Activated CD8-positive, alpha-beta memory T cell treated with anti-CD3 and anti-CD28 coated beads, Interleukin-2, amount 50 U/mL, for 4 hours (primary cell): ENCODE measurements at regions not wholly inside any gene's neighbourhood (a gene's known extent, or its start where the extent isn't known, plus 50 kb on each side); places are given as distances from the start of the nearest gene placed in this dataset.
"Not testable (repeated sequence)": the region's sequence is repeated elsewhere in the genome, so short reads cannot be mapped to it uniquely, and the experiment has no call there.

Experiments used
- DNase-seq: peaks from one replicate; pipeline ENCODE4 v3.0.0-alpha.2; 2020

- no peak for DNase-seq
Observed at GRCh38 chr2:191476901-191477300, 201.0 kb upstream of the NABP1 start.

DNA sequence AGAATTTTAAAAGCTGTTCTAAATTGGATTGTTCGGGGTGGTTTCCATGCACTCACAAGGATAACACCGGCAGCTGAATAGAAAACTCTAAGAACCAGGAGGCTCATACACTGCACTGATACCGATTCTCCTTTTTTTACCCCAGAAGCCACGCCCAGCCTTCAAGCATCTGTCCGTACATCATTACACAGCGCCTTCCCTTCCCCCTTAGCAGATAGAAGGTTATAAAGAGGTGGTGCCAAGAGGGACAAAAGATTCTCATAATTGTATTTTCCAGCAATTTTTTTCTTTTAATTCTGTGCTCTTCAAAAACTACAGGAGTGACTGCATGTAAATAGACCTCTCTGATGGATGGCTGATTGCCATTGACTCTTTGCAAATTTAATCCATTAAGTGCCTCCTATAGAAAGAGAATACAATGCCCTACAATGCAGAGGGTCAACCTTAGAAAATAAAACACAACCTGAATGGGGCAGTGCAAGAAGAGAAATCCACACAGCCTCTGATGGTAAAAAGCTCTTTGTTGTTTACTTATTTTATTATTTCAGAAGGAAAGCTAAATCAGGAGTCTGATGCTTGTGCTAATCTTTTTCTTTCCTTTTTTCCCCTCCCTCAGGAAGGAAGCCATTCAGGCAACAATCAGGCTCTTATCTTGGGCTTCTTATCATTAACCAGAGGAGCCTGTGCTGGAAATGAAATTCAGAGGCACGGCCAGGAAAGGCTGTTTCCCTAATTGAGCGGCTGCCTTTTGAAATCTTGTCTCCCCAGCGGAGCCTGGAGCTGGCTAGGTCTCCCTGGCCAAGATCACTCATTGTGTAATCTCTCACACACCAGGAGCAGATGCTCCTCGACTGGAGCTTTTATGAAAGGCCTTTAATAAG lies 198.9 kb upstream of the NABP1 start:
- no peak for DNase-seq

GRCh38 chr2:191479680-191480023 lies 198.3 kb upstream of the NABP1 start:
- DNase-seq: no peak

GRCh38 chr2:191481305-191482070 lies 196.4 kb upstream of the NABP1 start:
- no peak for DNase-seq

DNA sequence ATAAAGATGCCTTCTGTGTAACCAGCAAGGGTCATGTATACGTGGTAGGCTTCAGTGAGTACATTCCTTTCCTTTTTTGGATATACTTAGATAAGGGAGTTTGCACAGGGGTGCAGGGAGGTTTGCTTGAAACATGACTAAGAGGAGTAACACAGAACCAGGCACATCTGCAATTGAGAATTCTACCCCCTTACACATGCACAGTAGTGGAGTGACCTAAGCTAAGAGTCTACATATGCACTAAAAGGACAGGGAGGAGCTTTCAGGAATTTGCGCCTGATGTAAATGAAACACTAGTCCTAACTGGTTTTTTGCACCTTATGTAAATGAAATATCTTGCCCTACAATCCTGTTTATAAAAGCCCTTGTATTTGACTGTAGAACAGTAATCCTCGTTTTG lies 194.8 kb upstream of the NABP1 start:
- no peak for DNase-seq

DNA sequence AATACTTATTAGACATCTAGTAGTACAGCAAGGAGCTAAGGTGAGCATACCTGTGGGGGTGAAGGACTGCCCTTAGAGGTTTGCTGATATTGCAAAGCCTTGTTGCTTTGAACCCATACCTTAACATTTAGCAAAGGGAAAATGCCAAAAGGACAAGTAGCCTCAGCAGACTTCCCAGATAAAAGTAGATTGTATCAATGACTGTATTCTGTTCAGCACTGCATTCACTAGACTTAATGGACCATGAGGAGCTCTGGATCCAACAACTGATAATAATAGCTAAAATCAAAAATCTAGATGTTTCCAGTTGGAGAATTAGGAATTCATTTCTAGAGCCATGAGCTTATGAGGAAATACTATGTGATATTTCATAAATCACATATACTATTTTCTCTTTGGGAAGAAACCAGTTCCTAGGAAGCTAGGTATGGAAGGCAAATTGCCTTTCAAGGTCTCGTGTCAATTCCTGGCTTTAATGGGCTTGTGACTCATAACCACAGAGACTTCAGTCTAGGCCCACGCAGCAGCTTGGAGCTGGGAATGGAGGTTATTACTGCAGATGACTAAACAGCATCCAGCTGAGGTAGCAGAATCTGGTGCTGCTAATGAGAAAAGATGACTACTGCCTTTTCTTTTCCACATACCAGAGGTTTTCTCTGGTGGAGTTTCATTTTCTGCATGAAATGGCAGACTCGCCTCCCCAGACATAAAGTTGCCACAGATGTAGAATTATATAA lies 191.2 kb upstream of the NABP1 start:
- no peak for DNase-seq

- DNase-seq: no peak
Observed at GRCh38 chr2:191488135-191488534, 189.8 kb upstream of the NABP1 start.

GRCh38 chr2:191489177-191489576 lies 188.8 kb upstream of the NABP1 start:
- DNase-seq: no peak

DNA sequence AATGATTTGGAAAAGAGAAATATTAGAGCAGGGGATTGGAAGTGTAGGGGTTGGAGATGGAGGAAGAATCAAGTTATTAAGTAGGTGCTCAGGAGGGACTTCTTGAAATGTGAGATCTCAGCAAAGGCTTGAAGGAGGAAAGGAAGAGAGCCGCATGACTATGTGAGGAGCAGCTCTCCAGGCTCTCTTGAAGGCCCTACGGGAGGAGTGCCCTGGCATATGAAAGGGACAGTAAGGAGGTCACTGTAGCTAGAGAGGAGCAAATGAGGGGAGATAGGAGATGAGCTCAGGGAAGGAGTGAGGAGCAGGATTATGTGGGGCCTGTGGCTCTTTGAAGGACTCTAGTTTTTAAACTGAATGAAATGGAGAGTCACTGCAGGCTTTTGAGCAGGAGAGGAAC lies 181.1 kb upstream of the NABP1 start:
- DNase-seq: no peak

DNA sequence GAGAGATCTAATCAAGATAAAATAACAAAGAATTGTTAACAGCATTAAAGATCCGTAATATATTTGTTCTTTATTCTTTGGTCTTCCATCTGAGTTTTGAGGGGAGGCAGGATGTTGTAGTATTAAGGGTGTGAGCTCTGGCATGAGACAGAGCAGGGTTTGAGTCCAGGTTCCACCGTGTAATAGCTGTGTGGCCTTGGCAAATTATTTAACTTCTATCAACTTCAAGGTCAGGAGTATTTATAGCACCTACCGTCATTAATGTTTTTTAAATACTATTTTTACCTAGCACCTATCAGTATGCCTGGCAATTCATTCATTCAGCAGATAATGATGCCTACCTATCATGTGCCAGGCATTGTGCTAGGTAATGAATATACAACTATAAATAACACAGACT lies 180.1 kb upstream of the NABP1 start:
- no peak for DNase-seq

DNA sequence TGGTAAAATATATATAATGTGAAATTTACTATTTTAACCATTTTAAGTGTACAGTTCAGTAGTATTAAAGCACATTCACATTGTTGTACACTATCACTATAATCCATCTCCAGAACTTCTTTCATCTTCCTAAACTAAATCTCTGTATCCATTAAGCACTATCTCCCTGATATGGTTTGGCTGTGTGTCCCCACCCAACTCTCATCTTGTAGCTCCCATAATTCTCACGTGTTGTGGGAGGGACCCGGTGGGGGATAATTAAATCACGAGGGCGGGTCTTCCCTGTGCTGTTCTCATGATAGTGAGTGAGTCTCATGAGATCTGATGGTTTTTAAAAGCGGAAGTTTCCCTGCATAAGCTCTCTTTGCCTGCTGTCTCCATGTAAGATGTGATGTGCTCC lies 178.9 kb upstream of the NABP1 start:
- no peak for DNase-seq

DNA sequence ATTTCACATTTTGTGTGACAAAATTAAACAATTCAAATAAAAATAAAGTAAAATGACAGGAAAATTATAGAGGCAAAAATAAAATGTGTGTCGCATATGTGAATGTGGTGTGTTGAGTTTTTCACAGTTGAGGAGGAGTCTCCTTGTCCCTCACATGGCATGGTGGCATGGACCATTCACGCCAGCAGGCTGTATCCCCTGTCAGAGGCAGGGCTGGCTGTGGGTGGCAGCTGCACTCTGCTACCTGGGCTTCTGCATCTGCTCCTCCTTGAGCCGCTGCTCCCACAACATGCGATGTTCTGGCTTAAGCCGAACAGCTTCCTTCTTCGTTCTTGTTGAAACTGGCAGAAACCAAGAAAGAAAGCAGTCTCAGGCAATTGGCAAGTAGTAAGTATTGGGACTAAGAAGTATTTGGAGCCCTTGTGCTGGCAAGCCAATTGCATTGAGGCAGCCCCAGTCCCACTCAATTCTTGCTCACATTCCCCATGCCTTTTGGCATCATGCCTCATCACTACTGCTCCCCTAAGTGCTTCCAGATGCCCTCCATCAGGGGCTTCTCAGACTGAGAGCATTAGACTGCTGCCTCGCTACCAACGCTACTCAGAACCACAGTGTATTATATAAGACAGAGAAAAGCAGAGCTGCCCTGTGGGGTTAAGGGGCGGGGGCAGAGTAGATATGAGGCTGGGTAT lies 177.9 kb upstream of the NABP1 start:
- DNase-seq: no peak

DNA sequence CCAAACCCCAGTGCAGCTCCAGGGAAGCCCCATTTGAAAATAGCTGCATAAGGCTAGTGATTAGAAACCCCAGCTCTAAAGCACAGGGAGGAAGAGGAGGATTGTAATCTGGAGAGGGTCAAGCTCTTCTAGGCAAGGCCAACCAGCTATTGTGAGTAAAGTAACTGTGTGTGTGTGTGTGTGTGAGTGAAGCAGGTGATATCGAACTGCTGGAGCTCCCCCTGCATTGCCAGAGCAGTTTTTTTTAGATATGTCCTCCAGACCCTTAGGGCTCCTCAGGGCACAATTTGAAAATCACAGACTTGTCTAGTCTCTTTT lies 177.4 kb upstream of the NABP1 start:
- DNase-seq: no peak

DNA sequence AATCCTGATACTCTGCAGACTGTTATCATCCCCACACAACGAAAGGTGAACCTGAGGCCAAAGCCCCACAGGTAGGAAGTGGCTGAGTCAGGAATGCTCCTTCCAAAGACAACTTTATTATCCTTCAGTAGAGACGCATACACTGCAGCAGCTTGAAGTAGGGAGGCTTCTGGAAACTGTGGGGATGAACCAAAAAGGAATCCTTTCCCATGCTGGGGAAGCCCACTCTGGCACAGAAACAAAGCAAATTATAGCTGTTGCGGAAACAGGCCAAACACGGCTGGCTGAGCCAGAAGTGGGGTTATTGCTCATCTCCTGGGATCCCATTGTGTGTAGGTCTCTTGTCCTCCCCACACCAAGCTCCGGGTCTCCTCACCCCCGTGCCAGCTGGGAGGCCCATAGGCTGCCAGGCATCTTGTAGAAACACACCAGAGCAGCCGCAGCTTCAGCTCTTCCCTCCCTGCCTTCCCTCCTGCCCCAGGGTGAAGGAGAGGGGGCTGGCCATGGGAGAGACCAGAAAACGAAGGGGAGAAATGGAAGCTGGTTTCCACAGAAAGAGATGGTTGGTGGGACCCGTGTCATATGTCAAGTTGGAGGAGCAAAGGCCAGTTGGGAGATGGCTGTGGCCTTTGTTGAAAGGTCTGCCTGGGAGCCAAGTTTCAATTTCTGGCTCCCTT lies 176.9 kb upstream of the NABP1 start:
- no peak for DNase-seq

DNA sequence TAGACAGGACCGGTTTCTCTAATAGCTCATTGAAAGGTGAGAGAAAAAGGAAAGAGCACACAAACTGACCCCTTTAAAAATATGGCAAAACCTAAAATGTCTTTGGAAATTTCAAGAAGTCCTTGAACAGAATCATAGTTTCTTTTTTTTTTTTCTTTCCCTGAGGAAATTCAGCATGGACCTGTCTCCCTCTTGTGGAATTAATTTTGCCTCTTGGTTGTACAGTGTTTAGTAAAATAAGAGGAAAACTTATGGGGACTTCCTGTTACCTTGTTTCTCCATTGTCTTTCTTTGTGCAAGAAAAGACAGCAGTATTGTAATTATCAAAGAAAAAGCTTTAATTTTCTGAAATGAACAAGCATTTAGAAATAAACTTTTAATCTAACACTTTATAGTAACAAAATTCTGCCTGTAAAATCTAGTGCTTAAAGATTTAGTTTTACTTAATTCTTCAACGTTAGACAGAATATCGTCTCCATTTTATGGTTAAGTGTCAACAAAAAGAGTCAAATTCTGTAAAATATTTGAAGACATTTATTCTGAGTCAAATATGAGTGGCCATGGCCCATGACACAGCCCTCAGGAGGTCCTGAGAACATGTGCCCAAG lies 176.3 kb upstream of the NABP1 start:
- no peak for DNase-seq

DNA sequence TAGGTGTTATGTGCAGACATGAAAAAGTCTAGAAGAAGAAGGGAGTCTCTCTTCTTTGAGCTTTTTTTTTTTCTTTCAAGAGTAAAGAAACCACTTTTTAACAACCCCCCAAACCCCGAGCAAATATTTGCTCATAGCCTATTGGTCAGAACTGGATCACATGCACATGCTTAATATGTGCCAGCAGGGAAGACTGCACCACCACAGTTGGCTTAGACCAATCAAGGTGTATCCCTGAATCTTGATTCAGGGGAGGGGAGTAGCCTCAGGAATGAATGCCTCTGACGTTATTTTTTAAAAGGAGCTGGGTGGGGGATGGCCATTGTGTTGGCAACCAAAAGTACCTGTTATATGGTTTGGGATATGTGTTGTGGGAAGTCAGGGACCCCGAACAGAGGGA lies 171.4 kb upstream of the NABP1 start:
- DNase-seq: no peak

- DNase-seq: not testable (repeated sequence)
Observed at GRCh38 chr2:191507252-191507853, 170.6 kb upstream of the NABP1 start.

DNA sequence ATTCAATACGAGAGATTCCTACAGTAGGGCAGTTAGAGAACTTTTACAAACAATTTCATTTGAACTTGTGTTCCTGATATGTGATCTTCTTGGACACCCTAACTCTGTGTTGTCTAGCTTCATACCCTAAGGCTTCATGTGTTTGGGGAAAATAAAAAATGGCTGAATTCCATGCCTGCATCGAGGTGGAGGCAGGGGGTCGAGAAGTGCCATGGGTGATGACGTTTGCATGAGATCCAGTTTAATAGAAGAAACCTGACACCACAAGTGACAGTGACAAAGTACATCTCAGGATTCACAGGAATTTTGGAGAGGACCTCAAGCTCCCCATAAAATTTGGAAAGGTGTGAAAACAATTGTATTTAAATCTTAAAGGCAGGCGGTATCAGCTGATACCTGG lies 169.2 kb upstream of the NABP1 start:
- DNase-seq: no peak

DNA sequence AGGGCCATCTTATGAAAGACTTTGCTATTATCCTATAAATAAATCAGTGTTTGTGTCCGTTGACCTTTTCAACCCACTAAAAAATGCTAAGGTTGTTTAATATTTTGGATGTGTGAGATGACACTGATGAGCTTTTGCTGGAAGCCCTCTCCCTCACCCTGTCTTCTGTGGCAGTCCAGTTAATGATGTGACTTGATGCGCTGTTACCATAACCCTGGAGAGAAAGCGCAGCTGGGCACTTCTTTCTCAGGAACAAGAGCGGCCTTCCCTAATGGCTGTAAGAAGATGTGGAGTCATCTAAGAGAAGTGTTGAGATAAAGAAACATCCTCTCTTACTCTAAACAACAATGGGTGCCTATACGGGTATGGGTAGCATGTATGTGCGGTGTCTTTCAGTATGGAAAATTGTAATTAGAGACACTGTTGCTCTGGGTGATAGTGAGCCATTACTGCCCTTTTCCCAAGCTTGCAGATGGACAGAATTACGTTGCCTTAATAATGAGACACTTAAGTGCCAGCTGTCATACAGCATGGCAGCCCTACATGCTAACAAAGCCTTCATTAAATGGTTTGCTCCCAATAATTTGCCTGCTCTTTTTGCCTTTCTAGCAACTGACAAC lies 165.6 kb upstream of the NABP1 start:
- DNase-seq: no peak

DNA sequence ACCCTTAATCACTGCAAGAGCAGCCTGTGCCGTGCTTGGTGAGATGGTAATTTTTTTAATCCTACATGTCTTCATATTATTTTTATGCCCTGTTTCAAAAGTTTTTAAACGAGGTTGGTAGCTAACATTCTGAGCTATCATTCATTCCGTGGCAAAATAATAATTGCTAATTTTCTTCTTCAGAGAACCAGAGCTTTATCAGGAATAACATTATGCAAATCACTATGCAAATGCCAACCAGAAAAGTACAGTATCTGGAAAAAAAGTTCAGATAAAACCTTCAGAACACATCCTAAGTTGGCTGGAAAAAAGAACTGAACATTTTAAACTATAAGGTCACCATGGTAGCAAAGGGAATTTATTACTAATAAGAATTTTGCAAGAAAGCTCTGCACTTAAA lies 165.1 kb upstream of the NABP1 start:
- no peak for DNase-seq

DNA sequence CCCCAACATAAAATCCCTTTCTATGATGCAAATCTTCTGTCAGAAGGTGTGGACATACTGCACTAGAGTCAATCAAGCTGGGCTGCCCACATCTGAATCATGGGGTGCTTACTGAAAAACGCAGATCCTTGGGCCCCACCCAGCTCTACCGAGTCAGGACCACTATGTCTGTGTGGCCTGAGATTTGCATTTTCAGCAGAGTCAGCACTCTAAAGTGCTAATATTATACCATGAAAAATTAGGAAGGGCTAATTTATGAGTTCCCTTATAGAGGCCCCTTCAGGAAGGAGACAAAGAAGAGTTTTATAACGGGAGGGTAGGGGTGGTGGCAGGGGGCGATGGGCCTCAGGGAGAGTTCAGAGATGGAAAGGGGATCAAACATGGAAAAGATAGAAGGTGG lies 163.3 kb upstream of the NABP1 start:
- DNase-seq: no peak
